Femur (tissue), 1 donor: ENCODE measurements at regions not wholly inside any gene's neighbourhood (a gene's known extent, or its start where the extent isn't known, plus 50 kb on each side); places are given as distances from the start of the nearest gene placed in this dataset.
A peak's percentile ranks its signal among the peaks of the same experiment; 100 is the strongest.

Experiments
- DNase-seq: peaks from one replicate; pipeline ENCODE4 v3.0.0-alpha.2; 2017

DNA sequence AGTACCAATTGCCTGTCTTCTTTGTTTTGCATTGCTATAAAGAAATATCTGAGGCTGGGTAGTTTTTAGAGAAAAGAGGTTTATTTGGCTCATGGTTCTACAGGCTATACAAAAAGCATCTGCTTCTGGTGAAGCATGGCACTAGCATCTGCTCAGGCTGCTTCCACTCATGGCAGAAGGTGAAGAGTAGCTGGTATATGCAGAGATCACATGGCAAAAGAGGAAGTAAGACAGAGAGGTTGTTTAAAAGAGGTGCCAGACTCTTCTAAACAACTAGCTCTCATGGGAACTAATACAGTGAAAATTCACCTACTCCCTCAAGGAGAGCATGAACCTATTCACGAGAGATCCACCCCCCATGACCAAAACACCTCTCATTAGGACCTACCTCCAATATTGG is 56.7 kb upstream of the GUCA2B start:
- no peak for DNase-seq

DNA sequence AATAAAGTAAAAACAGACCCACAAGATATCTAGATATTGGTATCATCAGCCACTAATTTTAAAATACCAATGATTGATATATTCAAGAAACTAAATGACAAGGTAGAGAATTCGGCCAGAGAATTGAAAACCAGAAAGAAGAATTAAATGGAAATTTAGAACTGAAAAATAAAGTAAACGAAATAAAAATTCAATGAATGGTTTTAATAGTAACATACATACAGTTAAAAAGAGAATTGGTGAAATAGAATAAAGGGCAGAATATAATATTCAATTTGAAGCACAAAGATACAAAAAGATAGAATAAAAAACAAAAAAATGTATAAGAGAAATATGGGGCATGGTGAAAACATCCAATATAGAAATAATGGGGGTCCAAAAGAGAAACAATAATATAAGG is 64.0 kb upstream of the GUCA2B start:
- no peak for DNase-seq

GRCh38 chr1:42086146-42086545 is 67.1 kb upstream of the GUCA2B start:
- no peak for DNase-seq

DNA sequence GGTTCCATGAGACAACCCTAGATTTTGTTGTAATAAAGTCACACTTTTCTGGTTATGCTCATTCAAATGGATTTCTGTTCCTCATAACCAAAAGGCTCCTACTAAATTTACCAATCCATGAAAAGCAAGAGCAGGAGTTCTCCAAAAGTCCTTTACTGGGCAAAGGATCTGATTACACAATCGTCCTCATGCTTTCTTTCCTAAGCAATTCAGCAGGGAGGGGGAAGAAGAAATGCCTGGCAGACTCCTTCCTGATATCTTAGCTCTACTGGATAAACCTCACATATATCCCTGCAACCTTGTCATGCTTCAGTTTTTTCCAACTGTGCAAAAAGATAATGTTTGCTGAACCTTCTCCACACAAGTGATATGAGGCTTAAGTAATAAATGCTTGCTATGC is 67.6 kb upstream of the GUCA2B start:
- no peak for DNase-seq

DNA sequence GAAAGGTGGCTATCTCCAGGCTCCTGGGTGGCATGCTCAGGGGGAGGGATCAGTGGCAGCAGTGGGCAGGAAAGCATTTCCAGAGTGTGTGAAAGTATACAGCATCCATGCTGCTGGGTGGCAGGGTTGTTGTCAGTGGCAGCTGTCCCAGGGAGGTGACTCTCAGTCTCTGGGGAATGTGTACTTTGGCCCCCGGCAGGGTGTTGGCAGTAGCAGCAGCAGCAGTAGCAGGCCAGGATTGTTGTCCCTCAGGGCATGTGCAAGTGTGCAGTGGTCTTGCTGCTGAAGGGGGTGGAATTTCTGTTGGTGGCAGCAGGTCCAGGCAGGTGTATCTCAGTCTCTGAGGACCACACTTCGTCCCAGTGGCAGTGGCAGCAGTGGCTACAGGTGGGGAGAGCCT is 71.7 kb upstream of the GUCA2B start:
- DNase-seq, result no peak

DNA sequence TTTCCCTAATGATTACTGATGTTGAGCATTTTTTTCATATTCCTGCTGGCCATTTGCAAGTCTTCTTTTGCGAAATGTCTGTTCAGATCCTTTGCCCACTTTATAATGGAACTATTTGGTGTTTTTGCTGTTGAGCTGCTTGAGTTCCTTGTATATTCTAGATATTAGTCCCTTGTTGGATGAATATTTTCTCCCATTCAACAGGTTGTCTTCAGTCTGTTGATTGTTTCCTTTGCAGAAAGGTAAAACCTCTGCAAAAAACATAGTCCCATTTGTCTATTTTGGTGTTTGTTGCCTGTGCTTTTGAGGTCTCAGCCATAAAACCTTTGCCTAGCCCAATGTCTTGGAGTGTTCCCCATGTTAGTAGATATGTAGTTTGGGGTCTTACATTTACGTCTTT is 78.0 kb upstream of the GUCA2B start:
- DNase-seq, result no peak

DNA sequence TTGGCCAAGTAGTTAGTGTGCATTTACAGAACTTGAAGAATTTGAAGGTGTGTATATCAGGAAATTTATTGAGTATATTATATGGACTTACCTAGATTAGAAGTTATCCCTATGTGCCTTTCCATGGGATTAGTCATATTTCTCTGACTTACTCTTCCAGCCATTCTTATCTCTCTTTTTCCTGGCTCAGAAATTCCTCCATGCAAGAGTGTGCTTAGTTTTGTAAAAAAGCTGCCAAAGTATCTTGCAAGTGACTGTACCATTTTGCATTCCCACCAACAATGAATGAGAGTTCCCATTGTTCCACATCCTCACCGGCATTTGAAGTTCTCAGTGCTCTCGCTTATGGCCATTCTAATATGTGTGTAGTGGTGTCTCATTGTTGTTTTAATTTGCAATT is 82.2 kb upstream of the GUCA2B start:
- DNase-seq, result no peak

DNA sequence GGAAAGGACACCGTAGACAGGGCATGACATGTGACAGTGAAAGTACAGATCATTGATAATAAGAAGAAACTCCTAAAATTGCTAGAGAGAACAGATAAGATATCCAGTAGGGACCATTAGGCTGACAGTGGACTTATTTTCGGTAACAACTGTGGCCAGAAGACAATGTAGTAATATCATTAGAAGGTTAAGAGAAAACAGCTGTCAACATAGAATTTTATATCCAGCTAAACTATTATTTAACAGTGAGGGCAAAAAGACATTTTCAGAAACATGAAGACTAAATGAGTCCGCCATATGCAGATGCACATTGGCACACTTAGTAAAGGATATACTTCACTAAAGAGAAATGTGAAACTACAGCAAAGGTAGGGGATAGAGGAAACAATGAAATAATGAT is 95.4 kb upstream of the GUCA2B start:
- no peak for DNase-seq

GRCh38 chr1:42056460-42056859 is 96.8 kb upstream of the GUCA2B start:
- DNase-seq, result no peak

GRCh38 chr1:42055061-42055460 is 98.1 kb upstream of the GUCA2B start:
- no peak for DNase-seq

GRCh38 chr1:42052072-42052699 is 101.0 kb upstream of the GUCA2B start:
- DNase-seq, result no peak

- DNase-seq, result no peak
These were observed 105.7 kb upstream of the GUCA2B start for GRCh38 chr1:42047508-42047880.

GRCh38 chr1:42046761-42047507 is 106.3 kb upstream of the GUCA2B start:
- no peak for DNase-seq

DNA sequence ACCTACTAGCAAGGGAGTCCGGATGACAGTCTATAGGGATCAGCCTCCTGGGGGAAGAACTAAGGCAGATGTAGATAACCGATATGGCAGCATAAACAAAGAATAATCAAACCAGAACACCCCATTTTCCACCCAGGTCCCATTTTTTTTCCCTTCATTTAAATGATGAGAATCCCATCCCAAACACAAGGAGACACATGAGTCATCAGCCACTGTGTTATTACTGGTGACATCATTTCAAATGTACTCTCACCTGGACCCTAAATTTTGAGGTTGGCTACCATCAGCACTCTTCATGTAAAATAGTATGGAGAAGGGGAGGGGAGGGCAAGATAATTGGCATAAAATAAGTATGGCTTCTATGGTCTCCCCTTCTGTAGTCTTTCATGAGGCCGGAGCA is 108.9 kb upstream of the GUCA2B start:
- no peak for DNase-seq

GRCh38 chr1:42043811-42044210 is 109.4 kb upstream of the GUCA2B start:
- no peak for DNase-seq

DNA sequence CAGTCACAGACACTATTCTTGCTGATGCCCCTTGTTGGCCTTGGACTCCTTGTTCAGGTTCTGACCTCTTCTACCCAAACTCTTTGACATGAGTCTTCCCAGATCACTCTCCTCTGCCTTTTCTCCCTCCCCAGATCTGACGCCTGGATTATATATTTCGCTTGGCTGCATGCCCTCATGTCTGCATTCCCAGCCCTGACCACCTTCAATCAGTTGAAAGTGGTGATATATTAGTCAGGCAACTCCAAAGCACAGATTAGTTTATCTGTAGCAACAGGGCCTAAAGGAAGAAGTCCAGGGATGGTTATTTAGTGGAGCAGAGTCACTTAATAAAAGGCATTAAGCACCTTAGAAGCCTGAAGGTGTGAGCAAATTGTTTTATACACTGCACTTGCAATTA is 110.0 kb upstream of the GUCA2B start:
- DNase-seq, result no peak

DNA sequence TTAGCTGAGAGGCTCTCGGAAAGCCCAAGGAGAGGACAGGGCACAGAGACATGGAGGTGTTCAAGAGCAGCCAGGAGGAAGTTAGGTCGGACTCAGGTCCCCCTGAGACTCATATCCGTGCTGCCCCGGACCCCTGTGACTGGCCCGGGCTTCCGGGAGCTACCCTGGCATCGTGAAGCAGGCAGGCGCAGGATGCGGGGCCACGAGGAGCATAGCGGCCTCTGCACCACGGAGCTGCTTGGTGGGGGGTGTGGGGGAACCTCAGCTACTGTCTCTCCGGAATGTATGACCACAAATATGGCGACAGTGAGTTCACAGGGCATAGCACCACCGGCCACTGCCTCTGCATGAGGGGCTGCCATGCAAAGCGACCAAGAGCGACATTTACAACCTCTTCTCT is 112.2 kb upstream of the GUCA2B start:
- no peak for DNase-seq

DNA sequence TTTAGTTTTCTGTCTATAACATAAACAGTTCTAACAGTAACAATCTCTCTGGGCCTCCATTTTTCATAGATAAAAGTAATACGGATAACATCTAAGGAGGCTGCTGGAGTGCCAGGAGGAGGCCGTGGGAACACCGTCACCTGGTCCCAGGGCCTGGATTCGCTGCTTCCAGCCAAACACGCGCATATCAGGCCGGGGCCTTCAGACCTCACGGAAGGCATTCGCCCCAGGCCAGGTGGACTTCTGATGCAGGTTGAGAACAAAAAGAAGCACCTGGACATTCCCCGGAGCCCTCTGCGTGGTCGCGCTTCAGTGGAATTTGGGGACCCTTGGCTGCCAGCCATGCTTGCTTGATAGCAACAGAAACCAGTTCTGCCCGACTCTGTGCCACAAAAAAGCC is 113.1 kb upstream of the GUCA2B start:
- no peak for DNase-seq

DNA sequence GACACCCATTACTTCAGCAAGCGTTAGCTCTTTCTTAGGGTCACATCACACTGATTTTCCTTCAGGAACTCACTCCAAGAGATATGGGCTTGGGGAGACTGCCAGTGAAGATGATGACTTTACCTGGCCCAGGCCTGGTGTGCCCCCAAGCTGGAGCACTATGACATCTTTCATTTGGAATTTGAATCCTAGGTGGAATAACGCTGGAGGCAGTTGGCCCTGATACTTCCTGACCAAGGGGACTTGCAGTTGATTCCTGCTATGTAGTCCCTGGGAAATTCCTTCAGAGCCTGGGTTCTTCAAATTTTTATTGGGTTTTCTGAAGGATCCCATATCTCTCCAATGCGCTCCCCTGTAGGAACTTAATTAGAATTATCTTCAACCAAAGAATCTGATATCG is 114.9 kb upstream of the GUCA2B start:
- DNase-seq, result no peak

DNA sequence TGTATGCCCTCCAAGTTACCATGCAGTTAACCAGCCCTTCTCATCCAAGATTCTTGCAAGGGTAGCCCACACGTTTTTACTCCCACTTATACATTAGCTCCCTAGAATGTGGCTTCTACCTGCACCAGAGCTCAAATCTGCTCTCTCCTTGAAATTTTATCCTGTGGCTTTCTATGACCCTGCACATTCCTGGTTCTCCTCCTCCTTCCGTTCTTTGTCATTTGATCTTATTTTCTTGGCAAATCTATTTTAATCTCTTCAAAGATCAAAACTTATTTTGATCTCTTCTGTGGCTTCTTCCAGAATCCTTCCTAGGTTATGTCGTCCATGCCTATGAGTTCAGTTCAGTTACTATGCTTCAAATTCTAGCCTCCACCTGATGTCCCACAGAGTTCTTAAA is 115.6 kb upstream of the GUCA2B start:
- DNase-seq, result no peak

DNA sequence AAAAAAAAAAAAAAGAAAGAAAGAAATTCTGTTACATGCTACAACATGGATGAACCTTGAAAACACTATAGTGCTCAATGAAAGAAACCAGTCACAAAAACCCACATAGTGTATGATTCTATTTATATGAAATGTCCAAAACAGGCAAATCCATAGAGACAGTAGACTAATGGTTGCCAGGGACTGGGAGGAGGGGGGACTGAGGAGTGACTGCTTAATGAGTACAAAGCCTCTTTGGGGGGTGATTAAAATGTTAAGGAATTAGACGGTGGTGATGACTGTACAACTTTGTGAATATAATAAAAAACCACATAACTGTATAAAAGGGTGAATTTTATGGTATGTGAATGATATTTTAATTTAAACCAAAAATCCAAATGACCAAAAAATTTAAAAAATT is 116.0 kb upstream of the GUCA2B start:
- DNase-seq, result no peak

DNA sequence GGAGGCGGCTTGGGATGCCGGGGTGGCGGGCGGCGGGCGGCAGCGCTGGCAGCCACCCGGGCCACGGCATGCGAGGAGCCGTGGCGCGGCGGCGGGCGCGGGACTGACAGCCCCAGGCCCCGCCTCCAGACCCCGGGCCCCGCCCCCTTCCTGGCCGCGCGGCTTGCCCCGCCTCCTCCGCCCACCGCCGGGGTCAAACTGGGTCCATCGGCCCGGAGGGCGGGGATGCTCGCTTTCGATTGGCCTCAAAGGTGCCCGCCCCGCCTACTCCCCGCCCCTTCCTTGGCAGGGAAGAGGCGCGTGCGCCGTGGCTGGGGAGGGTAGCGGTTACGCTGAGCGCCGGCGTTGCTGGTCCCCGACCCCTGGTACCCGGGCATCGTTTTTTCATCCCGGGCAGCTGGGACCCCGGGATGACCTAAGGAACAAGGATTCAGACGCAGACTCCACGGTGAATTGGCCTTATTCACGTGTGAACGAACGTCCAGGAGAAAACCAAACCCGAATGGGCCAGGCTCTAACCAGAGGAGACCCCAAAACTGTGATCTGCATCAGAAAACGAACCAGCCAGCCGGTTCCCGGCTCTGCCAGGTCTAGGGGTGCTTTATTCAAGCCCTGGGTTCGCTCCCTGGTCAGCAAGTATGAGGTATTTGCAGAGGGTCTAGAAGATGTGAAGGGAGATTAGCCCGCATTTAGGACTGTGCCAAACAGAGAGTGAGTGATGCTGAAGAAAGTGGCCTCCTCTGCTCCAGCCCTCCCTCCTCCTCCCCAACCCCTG is 117.2 kb upstream of the GUCA2B start:
- peak; percentile 97 for DNase-seq

DNA sequence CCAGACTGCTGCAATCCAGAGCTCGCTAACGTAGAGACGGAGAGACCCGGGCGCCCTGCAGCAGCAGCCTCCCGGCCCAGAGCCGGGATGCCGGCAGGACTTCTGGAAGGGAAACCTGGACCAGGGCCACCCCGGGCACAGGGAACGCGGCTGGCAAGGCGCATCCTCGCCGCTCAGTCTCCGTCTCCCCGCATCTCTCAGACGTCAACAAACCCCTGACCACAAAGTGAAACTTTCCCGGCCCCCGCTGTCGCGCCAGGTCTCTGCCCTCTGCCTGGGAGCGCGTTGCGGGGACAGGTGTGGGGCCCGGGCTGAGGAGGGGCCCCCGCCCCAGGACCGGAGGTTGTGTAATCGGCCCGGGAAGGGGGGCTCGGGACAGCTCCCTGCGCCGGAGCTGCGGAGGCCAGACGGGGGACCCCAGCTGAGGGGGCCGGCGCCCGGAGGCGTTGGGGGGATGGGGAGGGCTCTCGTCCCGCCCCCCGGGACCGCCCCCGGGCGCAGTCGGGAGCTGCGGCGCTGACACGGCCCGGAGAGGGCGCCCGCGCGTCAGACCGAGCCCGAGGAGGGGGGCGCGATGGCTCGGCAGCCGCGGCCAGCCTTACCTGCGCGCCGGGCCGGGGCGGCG is 116.6 kb upstream of the HIVEP3 start:
- peak; percentile 76 for DNase-seq

GRCh38 chr1:42034426-42034825 is 115.7 kb upstream of the HIVEP3 start:
- no peak for DNase-seq
